ENCODE measurements at regions not wholly inside any gene's neighbourhood (a gene's known extent, or its start where the extent isn't known, plus 50 kb on each side); places are given as distances from the start of the nearest gene placed in this dataset.

DNA sequence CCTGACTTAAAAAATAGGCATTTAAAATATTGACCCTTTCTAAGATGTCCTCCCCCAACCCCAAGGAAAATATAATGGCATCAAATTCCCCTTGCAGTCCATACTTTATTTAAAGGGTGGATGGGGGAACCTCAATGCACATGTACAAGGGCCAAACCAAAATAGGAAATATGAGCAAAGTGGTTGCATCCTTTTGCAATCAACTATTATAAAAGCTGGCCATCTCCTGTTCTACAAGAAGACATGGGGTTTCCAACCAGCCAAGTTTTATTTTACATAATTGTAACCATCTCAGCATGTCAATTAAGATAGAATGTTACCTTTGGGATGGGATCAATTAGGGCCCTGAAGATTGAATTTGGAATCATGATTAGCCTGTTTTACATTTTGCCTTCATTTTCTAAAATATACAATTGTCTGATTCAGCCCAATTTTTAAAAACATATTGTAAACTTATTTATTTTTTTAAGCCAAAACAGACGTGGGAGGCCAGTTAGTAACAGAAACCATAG, 146.7 kb upstream of the NFIA start:
- DNase-seq (ENCODE audit: low read depth in 1 of 2, low spot score in 1 of 2), result no peak
- Histone ChIP-seq H3K4me3 (replicated peaks; ENCODE audit: insufficient read depth, low read length) (no peak overlapping the region), H3K27ac (replicated peaks) (no peak overlapping the region), H3K27me3 (ENCODE audit: insufficient read depth, poor library complexity, severe bottlenecking) (no peaks in the 10 kb centered on the region)
- TF ChIP-seq, protein P1, sequence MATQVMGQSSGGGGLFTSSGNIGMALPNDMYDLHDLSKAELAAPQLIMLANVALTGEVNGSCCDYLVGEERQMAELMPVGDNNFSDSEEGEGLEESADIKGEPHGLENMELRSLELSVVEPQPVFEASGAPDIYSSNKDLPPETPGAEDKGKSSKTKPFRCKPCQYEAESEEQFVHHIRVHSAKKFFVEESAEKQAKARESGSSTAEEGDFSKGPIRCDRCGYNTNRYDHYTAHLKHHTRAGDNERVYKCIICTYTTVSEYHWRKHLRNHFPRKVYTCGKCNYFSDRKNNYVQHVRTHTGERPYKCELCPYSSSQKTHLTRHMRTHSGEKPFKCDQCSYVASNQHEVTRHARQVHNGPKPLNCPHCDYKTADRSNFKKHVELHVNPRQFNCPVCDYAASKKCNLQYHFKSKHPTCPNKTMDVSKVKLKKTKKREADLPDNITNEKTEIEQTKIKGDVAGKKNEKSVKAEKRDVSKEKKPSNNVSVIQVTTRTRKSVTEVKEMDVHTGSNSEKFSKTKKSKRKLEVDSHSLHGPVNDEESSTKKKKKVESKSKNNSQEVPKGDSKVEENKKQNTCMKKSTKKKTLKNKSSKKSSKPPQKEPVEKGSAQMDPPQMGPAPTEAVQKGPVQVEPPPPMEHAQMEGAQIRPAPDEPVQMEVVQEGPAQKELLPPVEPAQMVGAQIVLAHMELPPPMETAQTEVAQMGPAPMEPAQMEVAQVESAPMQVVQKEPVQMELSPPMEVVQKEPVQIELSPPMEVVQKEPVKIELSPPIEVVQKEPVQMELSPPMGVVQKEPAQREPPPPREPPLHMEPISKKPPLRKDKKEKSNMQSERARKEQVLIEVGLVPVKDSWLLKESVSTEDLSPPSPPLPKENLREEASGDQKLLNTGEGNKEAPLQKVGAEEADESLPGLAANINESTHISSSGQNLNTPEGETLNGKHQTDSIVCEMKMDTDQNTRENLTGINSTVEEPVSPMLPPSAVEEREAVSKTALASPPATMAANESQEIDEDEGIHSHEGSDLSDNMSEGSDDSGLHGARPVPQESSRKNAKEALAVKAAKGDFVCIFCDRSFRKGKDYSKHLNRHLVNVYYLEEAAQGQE (IDR thresholded peaks at IDR 0.05; ENCODE audit: insufficient replicate concordance, low read depth), result no peak
- TF ChIP-seq SPI1 (IDR thresholded peaks at IDR 0.05; ENCODE audit: borderline replicate concordance, low read depth) (no peak), GABPA (IDR thresholded peaks at IDR 0.05; ENCODE audit: low read depth) (no peak), POLR2AphosphoS5 (IDR thresholded peaks at IDR 0.05; ENCODE audit: low read depth) (no peak)
- TF ChIP-seq, protein P2, sequence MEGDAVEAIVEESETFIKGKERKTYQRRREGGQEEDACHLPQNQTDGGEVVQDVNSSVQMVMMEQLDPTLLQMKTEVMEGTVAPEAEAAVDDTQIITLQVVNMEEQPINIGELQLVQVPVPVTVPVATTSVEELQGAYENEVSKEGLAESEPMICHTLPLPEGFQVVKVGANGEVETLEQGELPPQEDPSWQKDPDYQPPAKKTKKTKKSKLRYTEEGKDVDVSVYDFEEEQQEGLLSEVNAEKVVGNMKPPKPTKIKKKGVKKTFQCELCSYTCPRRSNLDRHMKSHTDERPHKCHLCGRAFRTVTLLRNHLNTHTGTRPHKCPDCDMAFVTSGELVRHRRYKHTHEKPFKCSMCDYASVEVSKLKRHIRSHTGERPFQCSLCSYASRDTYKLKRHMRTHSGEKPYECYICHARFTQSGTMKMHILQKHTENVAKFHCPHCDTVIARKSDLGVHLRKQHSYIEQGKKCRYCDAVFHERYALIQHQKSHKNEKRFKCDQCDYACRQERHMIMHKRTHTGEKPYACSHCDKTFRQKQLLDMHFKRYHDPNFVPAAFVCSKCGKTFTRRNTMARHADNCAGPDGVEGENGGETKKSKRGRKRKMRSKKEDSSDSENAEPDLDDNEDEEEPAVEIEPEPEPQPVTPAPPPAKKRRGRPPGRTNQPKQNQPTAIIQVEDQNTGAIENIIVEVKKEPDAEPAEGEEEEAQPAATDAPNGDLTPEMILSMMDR (IDR thresholded peaks at IDR 0.05; ENCODE audit: insufficient read depth, low read length), result no peak

DNA sequence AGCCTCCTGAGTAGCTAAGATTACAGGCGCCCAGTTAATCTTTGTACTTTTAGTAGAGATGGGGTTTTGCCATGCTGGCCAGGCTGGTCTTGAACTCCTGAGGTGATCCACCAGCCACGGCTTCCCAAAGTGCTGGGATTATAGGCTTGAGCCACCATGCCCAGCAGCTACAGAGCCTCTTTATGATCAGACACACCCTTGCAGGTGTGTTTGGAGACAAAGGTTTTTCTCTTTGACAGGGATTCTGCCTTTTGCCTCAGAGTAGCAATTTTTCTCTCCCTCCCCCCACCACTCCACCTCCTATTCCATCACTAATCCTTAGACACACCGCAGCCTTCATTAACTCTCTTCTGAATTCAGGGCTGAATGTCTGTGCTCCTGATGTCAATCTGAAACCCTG, 152.2 kb upstream of the NFIA start:
- Histone ChIP-seq H3K4me3 (replicated peaks; ENCODE audit: insufficient read depth, low read length) (no peak overlapping the region), H3K27ac (replicated peaks) (no peak overlapping the region), H3K27me3 (ENCODE audit: insufficient read depth, poor library complexity, severe bottlenecking) (no peaks in the 10 kb centered on the region)
- TF ChIP-seq, protein P2 (IDR thresholded peaks at IDR 0.05; ENCODE audit: insufficient read depth, low read length), result no peak
- TF ChIP-seq GABPA (IDR thresholded peaks at IDR 0.05; ENCODE audit: low read depth) (no peak), POLR2AphosphoS5 (IDR thresholded peaks at IDR 0.05; ENCODE audit: low read depth) (no peak), SPI1 (IDR thresholded peaks at IDR 0.05; ENCODE audit: borderline replicate concordance, low read depth) (no peak)
- TF ChIP-seq, protein P1 (IDR thresholded peaks at IDR 0.05; ENCODE audit: insufficient replicate concordance, low read depth), result no peak
- DNase-seq (ENCODE audit: low read depth in 1 of 2, low spot score in 1 of 2), result no peak

DNA sequence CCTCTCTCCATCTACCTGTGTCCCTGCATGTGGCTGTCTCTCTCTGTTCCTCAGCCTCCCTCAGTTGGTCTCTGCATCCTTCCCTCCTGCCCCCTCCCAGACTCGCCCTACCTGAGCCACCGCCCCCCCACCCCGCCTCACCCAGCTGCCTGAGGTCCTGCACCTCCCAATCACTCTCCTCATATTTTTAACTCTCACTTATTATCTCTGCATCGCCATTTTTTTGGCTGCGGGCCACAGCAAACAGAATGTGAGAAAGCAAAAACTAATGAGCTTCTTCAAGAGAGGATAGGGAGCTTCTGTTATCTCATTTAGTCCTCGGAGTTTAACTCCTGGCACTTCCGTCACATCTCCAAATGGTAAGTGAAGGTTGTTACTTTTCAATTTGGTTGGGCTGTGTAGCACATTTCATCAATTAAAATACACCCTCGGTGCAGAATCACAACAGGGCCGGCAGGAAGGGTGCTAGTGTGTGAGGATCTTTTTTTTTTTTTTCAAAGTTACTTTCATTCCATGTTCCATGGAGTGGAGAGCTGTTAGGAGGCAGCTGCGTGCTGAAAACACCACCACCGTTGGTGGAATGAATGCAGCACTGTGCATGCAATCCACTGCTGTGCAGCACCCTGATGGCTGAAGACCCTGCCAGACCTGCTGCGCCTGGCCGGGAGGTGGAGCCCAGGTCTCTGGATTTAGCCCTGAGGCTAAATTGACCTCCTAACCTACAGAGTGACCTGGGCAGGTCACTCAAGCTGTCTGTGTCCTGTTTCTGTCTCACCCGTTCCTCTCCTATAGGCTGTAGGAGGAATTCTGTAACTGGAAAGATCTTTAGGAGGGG, 157.2 kb upstream of the NFIA start:
- Histone ChIP-seq H3K4me3 (replicated peaks; ENCODE audit: insufficient read depth, low read length) (no peak overlapping the region), H3K27ac (replicated peaks) (no peak overlapping the region), H3K27me3 (ENCODE audit: insufficient read depth, poor library complexity, severe bottlenecking) (no peaks in the 10 kb centered on the region)
- no peak for DNase-seq (ENCODE audit: low read depth in 1 of 2, low spot score in 1 of 2)
- TF ChIP-seq GABPA (IDR thresholded peaks at IDR 0.05; ENCODE audit: low read depth) (no peak), SPI1 (IDR thresholded peaks at IDR 0.05; ENCODE audit: borderline replicate concordance, low read depth) (no peak)
- TF ChIP-seq, protein P1 (IDR thresholded peaks at IDR 0.05; ENCODE audit: insufficient replicate concordance, low read depth), result no peak

Data from HL-60 (cell line).